NCI-H748 (cell line): ENCODE measurements at regions not wholly inside any gene's neighbourhood (a gene's known extent, or its start where the extent isn't known, plus 50 kb on each side); places are given as distances from the start of the nearest gene placed in this dataset.

Experiments
- DNase-seq: peaks from one replicate; lab custom pipeline; 2025; ENCODE audit not compliant: unreplicated experiment; lab: John Stamatoyannopoulos, UW

DNA sequence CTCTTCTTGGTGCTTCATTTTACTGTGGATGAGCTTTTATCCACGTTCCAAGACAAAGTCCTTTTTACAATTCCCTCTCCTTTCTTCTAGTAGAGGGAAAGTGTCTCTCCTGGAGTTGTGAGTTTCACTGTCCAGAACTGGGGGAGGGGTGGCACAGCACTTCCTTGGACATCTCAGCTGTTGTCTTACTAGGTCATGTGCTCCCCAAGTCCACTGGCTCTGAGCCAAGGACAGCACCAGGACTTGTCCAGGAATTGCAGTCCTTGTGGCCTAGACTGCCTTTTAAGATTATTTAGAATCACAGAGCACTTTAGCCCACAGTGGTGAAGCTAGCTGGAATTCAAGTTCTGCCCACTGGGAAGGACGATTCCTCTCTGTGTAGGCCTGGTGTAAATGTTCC is 700.2 kb upstream of the PTPRD start:
- DNase-seq: no peak

- peak; percentile 50 for DNase-seq
Observed at GRCh38 chr9:11318946-11319345, 706.1 kb upstream of the PTPRD start.

DNA sequence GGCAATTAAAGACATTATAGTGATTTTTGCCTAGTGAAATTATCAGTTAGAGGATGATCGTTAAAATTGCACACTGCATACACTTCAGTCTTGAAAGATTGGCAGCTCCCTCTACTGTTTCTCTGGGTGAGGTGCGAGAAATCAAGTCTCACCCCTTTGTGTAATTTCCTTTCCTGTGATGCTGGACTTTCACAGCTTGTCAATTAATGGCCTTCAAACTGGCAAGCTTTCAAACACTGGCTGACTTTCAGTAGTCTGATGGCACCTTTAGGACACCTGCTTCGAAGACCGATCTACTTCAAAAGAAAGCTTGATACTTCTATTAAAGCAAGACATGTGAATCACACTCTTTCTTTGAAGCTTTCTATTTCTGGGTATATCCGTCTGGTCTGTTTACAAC is 706.7 kb upstream of the PTPRD start:
- peak; percentile 81 for DNase-seq

- DNase-seq: no peak
Observed at GRCh38 chr9:11320989-11321388, 708.2 kb upstream of the PTPRD start.

GRCh38 chr9:11323457-11323856 is 710.7 kb upstream of the PTPRD start:
- no peak for DNase-seq

DNA sequence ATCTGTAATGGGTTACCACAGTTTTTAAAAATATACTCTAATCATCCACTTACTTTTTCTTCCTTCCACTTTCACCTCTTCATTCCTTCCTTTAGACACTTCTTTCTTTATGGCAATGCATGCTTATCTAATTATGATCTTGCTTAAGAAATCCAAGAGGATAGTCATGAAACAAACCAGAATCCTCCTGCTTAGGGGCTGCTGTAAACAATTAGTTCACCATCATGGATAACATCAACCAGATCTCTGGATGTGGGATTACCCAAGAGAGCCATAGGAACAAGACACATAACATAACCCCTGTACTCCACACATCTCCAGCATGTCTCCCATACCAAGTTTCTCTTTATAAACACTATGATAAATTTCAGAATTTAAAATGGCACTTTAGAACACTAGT is 713.4 kb upstream of the PTPRD start:
- DNase-seq: no peak

- DNase-seq: peak; percentile 11
Observed at GRCh38 chr9:11328326-11328725, 715.5 kb upstream of the PTPRD start.

DNA sequence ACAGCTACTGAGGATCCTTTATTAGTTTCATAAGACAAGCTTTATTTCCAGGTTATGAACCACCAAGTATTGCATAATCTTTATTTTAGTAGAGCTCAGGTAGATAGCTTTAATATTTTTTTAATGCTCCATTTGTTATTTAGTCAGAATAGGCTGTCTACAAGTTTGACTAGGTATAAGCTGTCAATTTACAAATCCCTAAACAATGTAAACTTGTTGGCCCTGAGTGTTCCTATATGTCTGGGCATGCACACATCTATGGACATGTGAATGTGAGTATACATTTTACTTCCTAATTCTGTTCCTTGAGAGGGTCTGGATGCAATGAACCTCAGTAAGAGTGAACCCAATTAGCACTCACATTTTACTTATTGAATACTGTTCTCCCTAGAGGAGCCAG is 722.2 kb upstream of the PTPRD start:
- no peak for DNase-seq

GRCh38 chr9:11338130-11338529 is 725.3 kb upstream of the PTPRD start:
- no peak for DNase-seq

GRCh38 chr9:11340654-11341053 is 727.9 kb upstream of the PTPRD start:
- DNase-seq: no peak

- DNase-seq: no peak
Observed at GRCh38 chr9:11347437-11347836, 734.6 kb upstream of the PTPRD start.

- DNase-seq: no peak
Observed at GRCh38 chr9:11348366-11348765, 735.6 kb upstream of the PTPRD start.

DNA sequence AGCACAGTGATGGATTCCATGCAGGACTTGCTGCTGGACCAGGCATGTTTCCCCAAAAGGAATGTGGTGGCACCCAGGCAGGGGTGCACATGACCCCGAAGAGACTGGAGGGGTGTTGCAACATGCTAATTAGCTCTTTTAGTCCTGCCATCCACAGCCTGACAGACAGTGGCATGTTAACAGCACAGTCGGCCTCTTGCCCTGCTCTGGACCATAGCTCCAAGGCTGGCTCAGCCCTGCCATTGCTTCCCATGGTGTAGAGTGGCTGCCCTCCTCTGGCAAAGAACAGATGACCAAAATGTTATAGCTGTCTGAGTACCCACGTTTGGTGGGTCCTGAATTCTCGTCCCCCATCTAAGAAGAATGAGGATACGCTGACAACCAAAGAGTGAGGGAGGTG is 736.4 kb upstream of the PTPRD start:
- DNase-seq: no peak

DNA sequence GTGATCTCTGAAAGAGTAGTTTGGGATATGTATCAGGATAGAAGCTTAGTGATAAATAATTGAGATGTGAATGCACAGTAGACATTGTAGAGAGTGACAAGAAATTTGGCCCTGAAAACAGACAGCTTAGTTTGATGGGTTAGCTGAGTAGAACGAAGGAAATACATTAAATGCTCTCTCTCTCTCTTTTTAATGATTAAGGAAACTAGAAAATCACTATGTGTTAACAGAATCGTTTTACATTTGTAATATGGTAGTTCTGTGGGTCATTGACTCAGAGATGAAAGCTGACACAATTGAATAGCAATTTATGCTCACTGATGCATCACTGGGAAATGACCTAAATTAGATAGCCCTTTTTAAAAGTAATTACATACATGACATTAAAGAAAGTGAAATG is 739.8 kb upstream of the PTPRD start:
- DNase-seq: peak; percentile 55

DNA sequence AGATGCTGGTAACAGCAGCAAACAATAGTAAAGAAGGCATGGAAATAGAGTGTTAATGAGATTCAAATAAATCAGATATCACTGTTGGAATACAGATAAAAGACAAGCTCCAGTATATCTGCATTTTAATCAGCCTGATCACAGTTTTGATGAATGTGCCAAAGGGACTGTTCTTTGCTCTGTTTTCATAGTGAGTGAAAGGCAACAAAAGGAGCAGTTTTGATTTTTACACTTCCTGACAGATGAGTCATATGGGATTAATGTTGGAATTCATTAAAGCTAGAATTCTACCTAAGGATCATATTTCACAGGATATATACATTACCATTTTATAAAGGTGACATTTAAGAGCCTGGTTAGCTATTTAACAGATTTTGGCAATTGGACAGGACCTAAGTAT is 743.3 kb upstream of the PTPRD start:
- DNase-seq: peak; percentile 16

GRCh38 chr9:11366585-11367129 is 753.9 kb upstream of the PTPRD start:
- DNase-seq: no peak

DNA sequence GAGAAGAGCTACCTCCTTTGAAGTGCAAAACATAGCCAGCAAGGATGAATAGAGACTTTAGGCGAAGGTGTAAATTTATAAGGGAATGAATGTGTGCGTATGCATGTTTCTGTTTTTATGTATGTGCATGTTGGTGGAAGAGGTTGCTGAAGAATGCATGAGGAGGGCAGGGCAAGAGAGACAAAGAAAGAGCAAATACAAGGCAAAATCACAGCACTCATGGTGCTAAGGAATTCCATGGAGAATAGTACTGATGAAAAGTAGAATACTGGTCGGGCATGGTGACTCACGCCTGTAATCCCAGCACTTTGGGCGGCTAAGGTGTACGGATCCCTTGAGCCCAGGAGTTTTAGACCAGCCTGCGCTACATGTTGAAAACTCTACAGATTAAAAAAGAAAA is 762.1 kb upstream of the PTPRD start:
- DNase-seq: no peak

DNA sequence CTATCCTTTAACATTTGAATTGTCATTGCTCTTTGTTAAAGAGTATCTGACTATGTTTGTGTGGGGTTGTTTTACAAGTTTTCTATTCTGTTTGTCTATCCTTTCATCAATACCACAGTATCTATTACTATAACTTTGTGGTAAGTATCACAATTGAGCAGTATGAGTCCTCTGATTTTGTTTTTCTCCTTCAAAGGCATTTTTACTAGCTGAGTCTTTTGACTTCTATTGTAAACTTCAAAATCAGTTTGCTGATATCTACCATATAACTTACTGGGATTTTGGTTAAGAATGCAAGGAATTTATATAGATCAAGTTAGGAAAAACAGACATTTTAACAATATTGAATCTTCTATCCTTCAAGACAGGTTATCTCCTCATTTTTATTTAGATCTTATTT is 789.8 kb upstream of the PTPRD start:
- DNase-seq: no peak

- DNase-seq: no peak
Observed at GRCh38 chr9:11414241-11414640, 801.4 kb upstream of the PTPRD start.

DNA sequence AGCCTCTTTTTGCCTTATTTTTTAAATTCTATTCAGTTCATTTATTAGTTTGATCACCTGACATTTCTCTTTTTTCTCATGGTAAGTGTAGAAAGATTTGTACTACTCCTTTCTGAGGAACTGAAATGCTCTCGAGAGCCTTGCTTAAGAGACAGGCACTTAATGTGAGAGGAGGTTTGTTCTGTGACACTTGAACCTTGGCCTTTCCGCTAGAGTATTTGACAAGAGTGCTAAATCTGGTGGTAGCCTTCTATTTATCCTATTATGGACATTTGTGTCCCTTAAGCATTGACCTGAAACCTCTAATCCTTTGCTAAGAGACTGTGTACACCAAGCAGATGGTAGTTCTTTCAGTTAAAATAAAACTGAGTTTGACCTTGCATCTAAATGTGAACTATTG is 805.0 kb upstream of the PTPRD start:
- DNase-seq: peak; percentile 64

DNA sequence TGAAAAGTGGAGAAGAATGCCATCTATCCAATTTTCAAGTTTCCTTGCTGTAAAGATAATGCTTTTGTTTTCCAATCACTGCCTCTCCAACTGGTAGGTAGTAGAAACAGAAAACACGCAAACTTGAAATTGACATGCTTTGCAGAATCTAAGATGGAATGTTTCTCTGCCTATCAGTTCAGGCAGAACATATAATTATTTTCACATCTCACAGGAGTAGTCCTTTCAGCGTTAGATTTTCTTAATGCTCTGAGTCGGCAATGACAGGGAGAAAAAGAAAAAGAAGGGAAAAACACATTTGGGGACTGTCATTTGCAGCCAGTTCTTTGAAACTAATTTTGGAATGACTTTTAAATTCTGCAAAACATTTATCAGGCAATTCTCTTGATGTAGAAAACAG is 818.7 kb upstream of the PTPRD start:
- DNase-seq: no peak

GRCh38 chr9:11432361-11432760 is 819.6 kb upstream of the PTPRD start:
- no peak for DNase-seq

DNA sequence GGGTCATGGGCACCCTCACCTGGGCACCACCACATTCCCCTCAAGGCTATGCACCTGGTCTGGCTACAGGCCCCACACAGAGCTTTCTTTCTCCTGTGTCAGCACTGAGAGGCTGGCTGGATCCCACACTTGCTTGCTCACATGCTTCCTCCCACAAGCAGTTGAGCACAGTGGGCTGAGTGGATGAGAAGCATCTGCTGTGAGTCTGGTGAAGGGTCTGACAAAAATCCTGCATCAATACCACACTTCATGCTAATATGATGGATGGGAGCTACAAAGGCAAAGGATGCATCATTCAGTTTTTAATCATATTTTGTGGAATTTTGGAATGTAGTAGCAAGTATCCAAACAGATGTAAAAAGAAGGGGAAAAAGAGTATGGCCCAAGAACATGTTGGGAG is 830.8 kb upstream of the PTPRD start:
- no peak for DNase-seq
